Medulla oblongata (tissue), 1 donor: ENCODE measurements at regions not wholly inside any gene's neighbourhood (a gene's known extent, or its start where the extent isn't known, plus 50 kb on each side); places are given as distances from the start of the nearest gene placed in this dataset.

Experiments used
- DNase-seq: peaks from one replicate; pipeline ENCODE4 v3.0.0-alpha.2; 2015; ENCODE audit errors: extremely low spot score

GRCh38 chr18:34639687-34640086, 70.4 kb upstream of the DTNA start:
- no peak for DNase-seq

GRCh38 chr18:34640276-34640675, 69.8 kb upstream of the DTNA start:
- DNase-seq: no peak

GRCh38 chr18:34643989-34644388, 66.1 kb upstream of the DTNA start:
- peak; percentile 38 for DNase-seq

- no peak for DNase-seq
These were observed 62.8 kb upstream of the DTNA start for GRCh38 chr18:34647251-34647650.

GRCh38 chr18:34648269-34648985, 61.7 kb upstream of the DTNA start:
- no peak for DNase-seq

- no peak for DNase-seq
These were observed 61.0 kb upstream of the DTNA start for GRCh38 chr18:34649080-34649479.

GRCh38 chr18:34650121-34650545, 60.0 kb upstream of the DTNA start:
- DNase-seq: no peak

GRCh38 chr18:34651586-34652369, 58.3 kb upstream of the DTNA start:
- DNase-seq: no peak

- no peak for DNase-seq
These were observed 55.0 kb upstream of the DTNA start for GRCh38 chr18:34655131-34655530.

- peak; percentile 40 for DNase-seq
These were observed 52.1 kb upstream of the DTNA start for GRCh38 chr18:34657860-34658500.

GRCh38 chr18:34659579-34660517, 50.2 kb upstream of the DTNA start:
- peak; percentile 91 for DNase-seq
